Transverse colon (tissue), 4 donors: ENCODE measurements at regions not wholly inside any gene's neighbourhood (a gene's known extent, or its start where the extent isn't known, plus 50 kb on each side); places are given as distances from the start of the nearest gene placed in this dataset.

Experiments used
- DNase-seq: peaks from one replicate; pipeline ENCODE4 v3.0.0-alpha.2; 2019
- H3K27ac ChIP-seq, 4 donors: fragments of 200-600 bp; sonication (generic); 2 replicates each; pipeline ENCODE4 v1.5.1; 2016 to 2018; ENCODE audit warnings: inconsistent platforms in 4 of 4
- H3K27me3 ChIP-seq: fragments of 200-600 bp; sonication (generic); 2 replicates; pipeline ENCODE4 v1.5.1; 2017; ENCODE audit warnings: inconsistent platforms
- H3K36me3 ChIP-seq, 4 donors: fragments of 200-600 bp; sonication (generic); 2 replicates each; pipeline ENCODE4 v1.5.1; 2017 to 2019; ENCODE audit warnings: inconsistent platforms in 4 of 4
- H3K4me1 ChIP-seq, 4 donors: fragments of 200-600 bp; sonication (generic); 2 replicates each; pipeline ENCODE4 v1.5.1; 2017 to 2020; ENCODE audit warnings: inconsistent platforms in 4 of 4
- H3K4me3 ChIP-seq, 4 donors: fragments of 200-600 bp; sonication (generic); 1 replicate in 1 of 4; 2 replicates in 3 of 4; pipeline versions ENCODE4 v1.5.1 to v1.6.1; 2017 to 2019; ENCODE audit warnings: inconsistent platforms in 4 of 4
- H3K9me3 ChIP-seq, 2 donors: fragments of 200-600 bp; sonication (generic); 2 replicates each; pipeline ENCODE4 v1.5.1; 2017 to 2019; ENCODE audit warnings: inconsistent platforms in 2 of 2
- CTCF ChIP-seq, 5 experiments: fragments of 200-600 bp in 3 of 5; fragments of 450-650 bp in 2 of 5; sonication (generic) in 3 of 5; IDR thresholded peaks; 1 replicate in 2 of 5; 2 replicates in 3 of 5; pipeline ENCODE4 v1.5.1; 2016 to 2017; ENCODE audit warnings: antibody characterized with exemption in 5 of 5, inconsistent platforms in 3 of 5, mild to moderate bottlenecking in 2 of 5, moderate library complexity in 1 of 5
- EP300 ChIP-seq: sonication (generic); formaldehyde crosslinking; IDR thresholded peaks from one replicate; pipeline ENCODE4 v1.6.1; 2017; ENCODE audit warnings: antibody characterized with exemption, low read depth
- POLR2A ChIP-seq: fragments of 450-650 bp; IDR thresholded peaks from one replicate; pipeline ENCODE4 v1.6.1; 2016; ENCODE audit warnings: antibody characterized with exemption, mild to moderate bottlenecking, moderate library complexity
- POLR2AphosphoS5 ChIP-seq, 3 donors: sonication (generic); formaldehyde crosslinking; IDR thresholded peaks; one replicate each; pipeline ENCODE4 v1.6.1; 2016; ENCODE audit warnings: antibody characterized with exemption in 3 of 3
- WGBS, 2 donors: methylation state at CpG; one replicate each; pipeline ENCODE4 v1.1.5; 2018; ENCODE audit warnings: low coverage in 1 of 2; 5-methylcytosine and 5-hydroxymethylcytosine counted together
- in situ Hi-C, 4 donors: fragments of 200-750 bp; cut with MboI; loops; one replicate each; pipeline versions ENCODE4 v1.15.0 to v1.15.1; 2017; ENCODE audit warnings: low sequenced_read_pairs in 3 of 4, low pct_ligation_motif_present in 1 of 4, low pct_unique_long_range_greater_than_20kb in 1 of 4
- intact Hi-C: fragments of 100-400 bp; cut with DNase I; formaldehyde crosslinking; loops from one replicate; pipeline ENCODE4 v1.15.1; 2023; ENCODE audit warnings: low total_unique reads

GRCh38 chr5:145506185-145506850 lies 328.8 kb downstream of the PRELID2 start:
- Histone ChIP-seq H3K4me1 (peaks cover 0 to 3% (median 0%) of the 10 kb centered on the region in 4 donors), H3K27ac (no peak overlapping the region), H3K36me3 (no peaks in the 10 kb centered on the region), H3K27me3 (no peaks in the 10 kb centered on the region), H3K9me3 (no peaks in the 10 kb centered on the region), H3K4me3 (no peak overlapping the region)
- intact Hi-C loops, result no loop called here
- DNase-seq, result no peak
- 80 to 90% methylated on average over 2 to 3 of the region's 3 CpGs for WGBS, 2 donors
- in situ Hi-C loops, result no loop called here
- TF ChIP-seq EP300 (no peak), CTCF (IDR thresholded peaks at IDR 0.05) (no peak), POLR2A (no peak), POLR2AphosphoS5 (IDR thresholded peaks at IDR 0.05) (no peak)

GRCh38 chr5:145502906-145503305 lies 332.2 kb downstream of the PRELID2 start:
- peaks cover 0 to 13% (median 0%) of the 10 kb centered on the region in 4 donors for H3K4me1 ChIP-seq
- no peak for TF ChIP-seq POLR2A
- no peak for TF ChIP-seq CTCF (IDR thresholded peaks at IDR 0.05)
- no peak for TF ChIP-seq EP300
- no peaks in the 10 kb centered on the region for H3K9me3 ChIP-seq
- in situ Hi-C loops (no loop called here), intact Hi-C loops (no loop called here)
- no peak for DNase-seq
- H3K36me3 ChIP-seq, result no peaks in the 10 kb centered on the region
- H3K27me3 ChIP-seq, result no peaks in the 10 kb centered on the region
- no peak overlapping the region for H3K4me3 ChIP-seq
- no peak overlapping the region for H3K27ac ChIP-seq
- 91% methylated on average over 1 of the region's 1 CpG; no CpG with 5 or more reads in 1 of the 2 donors for WGBS, 2 donors

- Histone ChIP-seq H3K27ac (peak overlapping the region in 2 of 4 donors; percentile 41 to 52), H3K9me3 (no peaks in the 10 kb centered on the region), H3K36me3 (no peaks in the 10 kb centered on the region), H3K4me3 (no peak overlapping the region), H3K4me1 (peaks cover 0 to 13% (median 2%) of the 10 kb centered on the region in 4 donors), H3K27me3 (no peaks in the 10 kb centered on the region)
- 63% methylated on average over 4 of the region's 4 CpGs; no CpG with 5 or more reads in 1 of the 2 donors for WGBS, 2 donors
- intact Hi-C loops, result no loop called here
- DNase-seq, result peak; percentile 52
- no peak for TF ChIP-seq CTCF (IDR thresholded peaks at IDR 0.05)
- TF ChIP-seq POLR2A, result no peak
- no peak for TF ChIP-seq POLR2AphosphoS5 (IDR thresholded peaks at IDR 0.05)
- in situ Hi-C loops, result no loop called here
Measured at GRCh38 chr5:145500710-145501109, 334.4 kb downstream of the PRELID2 start.

GRCh38 chr5:145499483-145499882 lies 335.7 kb downstream of the PRELID2 start:
- intact Hi-C loops, result no loop called here
- Histone ChIP-seq H3K27ac (no peak overlapping the region), H3K4me1 (peaks cover 0 to 13% (median 2%) of the 10 kb centered on the region in 4 donors), H3K36me3 (no peaks in the 10 kb centered on the region), H3K27me3 (no peaks in the 10 kb centered on the region), H3K4me3 (no peak overlapping the region), H3K9me3 (no peaks in the 10 kb centered on the region)
- TF ChIP-seq POLR2A, result no peak
- TF ChIP-seq POLR2AphosphoS5 (IDR thresholded peaks at IDR 0.05), result no peak
- no peak for DNase-seq
- in situ Hi-C loops, result no loop called here
- 47 to 55% methylated on average over 2 to 4 of the region's 4 CpGs for WGBS, 2 donors

- in situ Hi-C loops, result no loop called here
- no peak overlapping the region for H3K4me3 ChIP-seq
- TF ChIP-seq POLR2A (no peak), POLR2AphosphoS5 (IDR thresholded peaks at IDR 0.05) (no peak), CTCF (IDR thresholded peaks at IDR 0.05) (no peak), EP300 (no peak)
- H3K36me3 ChIP-seq, result no peaks in the 10 kb centered on the region
- H3K4me1 ChIP-seq, result peaks cover 0 to 13% (median 2%) of the 10 kb centered on the region in 4 donors
- H3K27me3 ChIP-seq, result no peaks in the 10 kb centered on the region
- 56 to 81% methylated on average over 1 to 3 of the region's 3 CpGs for WGBS, 2 donors
- H3K27ac ChIP-seq, result no peak overlapping the region
- no peak for DNase-seq
- H3K9me3 ChIP-seq, result no peaks in the 10 kb centered on the region
- intact Hi-C loops, result no loop called here
Measured at GRCh38 chr5:145497052-145497451, 338.1 kb downstream of the PRELID2 start.
